CD4-positive, alpha-beta T cell treated with Interleukin-1 beta for 1 hour (primary cell): ENCODE measurements at regions not wholly inside any gene's neighbourhood (a gene's known extent, or its start where the extent isn't known, plus 50 kb on each side); places are given as distances from the start of the nearest gene placed in this dataset.

ENCODE experiments used
- DNase-seq, 2 donors: peaks; one replicate each; pipeline ENCODE4 v3.0.0-alpha.2; 2020 to 2022

- no peak for DNase-seq
Observed at GRCh38 chr14:101069228-101069549, 165.7 kb upstream of the RTL1 start.

- no peak for DNase-seq
Observed at GRCh38 chr14:101069666-101070362, 166.3 kb upstream of the RTL1 start.

GRCh38 chr14:101070540-101071492, 167.3 kb upstream of the RTL1 start:
- no peak for DNase-seq

GRCh38 chr14:101071493-101071906, 168.0 kb upstream of the RTL1 start:
- DNase-seq = no peak

- no peak for DNase-seq
Observed at GRCh38 chr14:101072070-101072469, 168.5 kb upstream of the RTL1 start.

- no peak for DNase-seq
Observed at GRCh38 chr14:101072531-101072930, 169.0 kb upstream of the RTL1 start.

- no peak for DNase-seq
Observed at GRCh38 chr14:101072945-101073597, 169.5 kb upstream of the RTL1 start.

GRCh38 chr14:101073598-101073965, 170.1 kb upstream of the RTL1 start:
- no peak for DNase-seq

GRCh38 chr14:101074196-101075024, 170.9 kb upstream of the RTL1 start:
- DNase-seq = no peak

GRCh38 chr14:101075025-101075800, 171.7 kb upstream of the RTL1 start:
- no peak for DNase-seq

GRCh38 chr14:101075801-101076413, 172.4 kb upstream of the RTL1 start:
- DNase-seq = no peak

- DNase-seq = no peak
Observed at GRCh38 chr14:101076451-101077198, 173.1 kb upstream of the RTL1 start.

GRCh38 chr14:101077481-101078074, 174.1 kb upstream of the RTL1 start:
- no peak for DNase-seq

GRCh38 chr14:101078170-101078891, 174.8 kb upstream of the RTL1 start:
- DNase-seq = no peak

- no peak for DNase-seq
Observed at GRCh38 chr14:101078892-101079221, 175.3 kb upstream of the RTL1 start.

- no peak for DNase-seq
Observed at GRCh38 chr14:101080922-101081593, 177.5 kb upstream of the RTL1 start.

- no peak for DNase-seq
Observed at GRCh38 chr14:101082036-101082435, 178.5 kb upstream of the RTL1 start.

- DNase-seq = no peak
Observed at GRCh38 chr14:101082436-101083384, 179.2 kb upstream of the RTL1 start.
